ENCODE measurements at regions not wholly inside any gene's neighbourhood (a gene's known extent, or its start where the extent isn't known, plus 50 kb on each side); places are given as distances from the start of the nearest gene placed in this dataset.

DNA sequence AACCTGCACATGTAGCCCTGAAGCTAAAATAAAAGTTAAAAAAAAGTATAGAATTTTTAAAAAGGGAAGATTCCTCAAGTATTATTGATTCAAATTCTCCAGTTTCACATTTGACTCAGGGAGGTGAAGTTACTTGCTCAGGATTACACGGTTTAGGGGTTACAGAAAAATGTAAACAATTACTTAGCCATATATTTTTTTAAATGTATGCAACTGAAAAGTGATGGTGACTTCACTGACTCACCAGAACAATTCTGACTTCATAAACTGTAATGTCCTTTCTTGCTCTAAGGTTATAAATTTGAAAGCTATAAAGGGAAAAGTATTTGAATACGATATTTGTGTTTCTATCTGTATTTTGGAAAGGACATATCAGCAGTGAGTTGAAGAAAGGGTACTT is 371.2 kb downstream of the SPRY1 start:
- peaks cover 0 to 13% (median 1%) of the 10 kb centered on the region in 5 donors for H3K27me3 Mint-ChIP-seq
- no peak for ATAC-seq
- no peaks in the 10 kb centered on the region for H3K9me3 ChIP-seq (ENCODE audit: control insufficient read depth in 2 of 3, low read length in 3 of 3)
- H3K27ac ChIP-seq (ENCODE audit: low read depth, low read length) = no peak overlapping the region
- no peaks in the 10 kb centered on the region for H3K4me1 Mint-ChIP-seq
- no peaks in the 10 kb centered on the region for H3K27me3 ChIP-seq (ENCODE audit: control insufficient read depth in 2 of 2, insufficient read depth in 2 of 2, low read length in 2 of 2)
- DNase-seq = no peak
- H3K9me3 Mint-ChIP-seq = peaks cover 0 to 8% (median 0%) of the 10 kb centered on the region in 11 donors
- H3K4me3 Mint-ChIP-seq = no peak overlapping the region
- H3K4me1 ChIP-seq (ENCODE audit: control insufficient read depth in 2 of 2, insufficient read depth in 2 of 2, low read length in 2 of 2) = no peaks in the 10 kb centered on the region
- H3K27ac Mint-ChIP-seq = no peak overlapping the region
- no peaks in the 10 kb centered on the region for H3K36me3 Mint-ChIP-seq
- ChIA-PET CTCF (no interaction called here), POLR2A (no interaction called here)
- no peak overlapping the region for H3K4me3 ChIP-seq (ENCODE audit: low read length)
- no peaks in the 10 kb centered on the region for H3K36me3 ChIP-seq (ENCODE audit: control insufficient read depth in 2 of 3, insufficient read depth in 3 of 3, low read length in 3 of 3)
- intact Hi-C loops (cut with micrococcal nuclease) = loop anchor here in 1 of 2 donors (10.0 kb wide), 1 partner anchor 347 kb away; no protein-coding TSS in a partner anchor

DNA sequence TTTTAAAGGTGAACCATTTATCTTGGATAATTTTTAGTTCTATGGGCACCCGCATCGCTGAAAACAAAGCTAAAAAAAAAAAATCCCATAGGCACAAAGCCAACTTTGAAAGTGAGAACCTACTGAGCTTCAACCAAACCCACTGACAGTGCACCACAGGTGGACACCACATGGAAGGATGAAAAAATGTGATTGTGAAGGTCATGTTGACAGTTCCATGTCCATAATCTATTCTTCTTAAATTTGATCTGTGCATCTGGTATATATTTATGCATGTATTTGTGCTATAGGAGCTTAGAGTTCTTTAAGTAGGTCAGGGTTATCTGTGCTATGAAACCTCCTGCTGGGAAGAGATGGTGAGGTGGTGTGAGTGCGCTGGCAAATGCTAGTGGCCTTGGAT is 374.3 kb downstream of the SPRY1 start:
- no peaks in the 10 kb centered on the region for H3K27me3 ChIP-seq (ENCODE audit: control insufficient read depth in 2 of 2, insufficient read depth in 2 of 2, low read length in 2 of 2)
- peaks cover 0 to 4% (median 0%) of the 10 kb centered on the region in 11 donors for H3K9me3 Mint-ChIP-seq
- POLR2A ChIA-PET = no interaction called here
- H3K4me1 ChIP-seq (ENCODE audit: control insufficient read depth in 2 of 2, insufficient read depth in 2 of 2, low read length in 2 of 2) = no peaks in the 10 kb centered on the region
- intact Hi-C loops (cut with micrococcal nuclease) = loop anchor here in 1 of 2 donors (10.0 kb wide), 1 partner anchor 666 kb away; no protein-coding TSS in a partner anchor
- H3K4me3 ChIP-seq (ENCODE audit: low read length) = no peak overlapping the region
- no peak overlapping the region for H3K27ac ChIP-seq (ENCODE audit: low read depth, low read length)
- ATAC-seq (no peak), DNase-seq (no peak)
- H3K36me3 ChIP-seq (ENCODE audit: control insufficient read depth in 2 of 3, insufficient read depth in 3 of 3, low read length in 3 of 3) = no peaks in the 10 kb centered on the region
- H3K9me3 ChIP-seq (ENCODE audit: control insufficient read depth in 2 of 3, low read length in 3 of 3) = no peaks in the 10 kb centered on the region
- CTCF ChIA-PET = no interaction called here
- H3K27me3 Mint-ChIP-seq = peaks cover 0 to 11% (median 3%) of the 10 kb centered on the region in 5 donors
- H3K4me1 Mint-ChIP-seq = peaks cover 0 to 2% (median 0%) of the 10 kb centered on the region in 7 donors
- H3K27ac Mint-ChIP-seq = no peak overlapping the region
- no peaks in the 10 kb centered on the region for H3K36me3 Mint-ChIP-seq
- H3K4me3 Mint-ChIP-seq = no peak overlapping the region

DNA sequence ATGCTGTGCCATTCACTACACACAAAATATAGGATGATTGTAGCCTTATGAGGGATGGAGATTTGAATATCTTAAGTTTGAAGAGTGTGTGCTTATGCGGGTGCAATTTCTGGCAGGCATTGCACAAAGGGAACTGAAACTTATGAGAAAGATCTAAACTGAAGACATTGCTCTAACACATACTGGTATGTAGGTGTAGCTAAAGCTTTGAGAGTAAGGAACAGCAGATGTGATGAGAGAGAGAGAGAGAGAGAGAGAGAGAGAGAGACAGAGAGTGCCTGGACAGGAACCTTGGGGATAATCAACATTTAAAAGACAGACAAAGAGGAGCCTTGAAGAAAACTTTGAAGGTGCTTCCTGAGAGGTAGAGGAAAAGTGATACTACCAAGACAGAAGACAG is 379.7 kb downstream of the SPRY1 start:
- Mint-ChIP-seq H3K36me3 (no peaks in the 10 kb centered on the region), H3K4me1 (peaks cover 0 to 2% (median 0%) of the 10 kb centered on the region in 7 donors), H3K27me3 (peaks cover 0 to 8% (median 5%) of the 10 kb centered on the region in 5 donors), H3K9me3 (peaks cover 0 to 3% (median 0%) of the 10 kb centered on the region in 11 donors), H3K27ac (no peak overlapping the region), H3K4me3 (no peak overlapping the region)
- ChIA-PET POLR2A (no interaction called here), CTCF (no interaction called here)
- Histone ChIP-seq H3K27me3 (ENCODE audit: control insufficient read depth in 2 of 2, insufficient read depth in 2 of 2, low read length in 2 of 2) (no peaks in the 10 kb centered on the region), H3K4me3 (ENCODE audit: low read length) (no peak overlapping the region), H3K9me3 (ENCODE audit: control insufficient read depth in 2 of 3, low read length in 3 of 3) (no peaks in the 10 kb centered on the region), H3K4me1 (ENCODE audit: control insufficient read depth in 2 of 2, insufficient read depth in 2 of 2, low read length in 2 of 2) (no peaks in the 10 kb centered on the region), H3K27ac (ENCODE audit: low read depth, low read length) (no peak overlapping the region), H3K36me3 (ENCODE audit: control insufficient read depth in 2 of 3, insufficient read depth in 3 of 3, low read length in 3 of 3) (no peaks in the 10 kb centered on the region)
- intact Hi-C loops (cut with micrococcal nuclease) = loop anchor here in 1 of 2 donors (10.0 kb wide), 1 partner anchor 671 kb away; no protein-coding TSS in a partner anchor
- DNase-seq (no peak), ATAC-seq (no peak)

DNA sequence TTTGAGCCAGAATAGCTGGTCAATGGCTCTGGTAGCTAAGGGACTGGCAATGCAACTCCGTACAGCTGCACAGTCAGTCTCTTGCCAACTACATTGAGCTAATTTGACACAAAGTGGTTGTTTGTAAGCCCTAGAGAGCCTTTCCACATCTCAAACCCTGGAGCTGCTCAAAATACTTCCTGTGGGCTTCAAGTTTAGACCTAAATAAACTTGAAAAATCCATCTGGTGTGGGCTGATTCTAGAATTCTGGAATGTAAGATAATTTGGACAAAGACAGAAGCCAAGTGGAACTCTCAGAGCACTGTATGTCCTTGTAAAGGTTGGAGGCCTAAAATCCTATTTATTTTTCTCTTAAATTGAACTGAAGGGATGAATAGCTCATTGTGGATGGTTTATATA is 380.8 kb downstream of the SPRY1 start:
- POLR2A ChIA-PET = no interaction called here
- ATAC-seq (no peak), DNase-seq (no peak)
- peaks cover 0 to 2% (median 0%) of the 10 kb centered on the region in 7 donors for H3K4me1 Mint-ChIP-seq
- peaks cover 0 to 3% (median 0%) of the 10 kb centered on the region in 11 donors for H3K9me3 Mint-ChIP-seq
- H3K4me1 ChIP-seq (ENCODE audit: control insufficient read depth in 2 of 2, insufficient read depth in 2 of 2, low read length in 2 of 2) = no peaks in the 10 kb centered on the region
- H3K4me3 Mint-ChIP-seq = no peak overlapping the region
- H3K27me3 Mint-ChIP-seq = peaks cover 0 to 8% (median 4%) of the 10 kb centered on the region in 5 donors
- no peaks in the 10 kb centered on the region for H3K27me3 ChIP-seq (ENCODE audit: control insufficient read depth in 2 of 2, insufficient read depth in 2 of 2, low read length in 2 of 2)
- no peak overlapping the region for H3K27ac ChIP-seq (ENCODE audit: low read depth, low read length)
- no peaks in the 10 kb centered on the region for H3K36me3 ChIP-seq (ENCODE audit: control insufficient read depth in 2 of 3, insufficient read depth in 3 of 3, low read length in 3 of 3)
- H3K4me3 ChIP-seq (ENCODE audit: low read length) = no peak overlapping the region
- H3K9me3 ChIP-seq (ENCODE audit: control insufficient read depth in 2 of 3, low read length in 3 of 3) = no peaks in the 10 kb centered on the region
- intact Hi-C loops (cut with micrococcal nuclease) = loop anchor here in 1 of 2 donors (10.0 kb wide), 1 partner anchor 673 kb away; no protein-coding TSS in a partner anchor
- no peak overlapping the region for H3K27ac Mint-ChIP-seq
- CTCF ChIA-PET = no interaction called here
- no peaks in the 10 kb centered on the region for H3K36me3 Mint-ChIP-seq

DNA sequence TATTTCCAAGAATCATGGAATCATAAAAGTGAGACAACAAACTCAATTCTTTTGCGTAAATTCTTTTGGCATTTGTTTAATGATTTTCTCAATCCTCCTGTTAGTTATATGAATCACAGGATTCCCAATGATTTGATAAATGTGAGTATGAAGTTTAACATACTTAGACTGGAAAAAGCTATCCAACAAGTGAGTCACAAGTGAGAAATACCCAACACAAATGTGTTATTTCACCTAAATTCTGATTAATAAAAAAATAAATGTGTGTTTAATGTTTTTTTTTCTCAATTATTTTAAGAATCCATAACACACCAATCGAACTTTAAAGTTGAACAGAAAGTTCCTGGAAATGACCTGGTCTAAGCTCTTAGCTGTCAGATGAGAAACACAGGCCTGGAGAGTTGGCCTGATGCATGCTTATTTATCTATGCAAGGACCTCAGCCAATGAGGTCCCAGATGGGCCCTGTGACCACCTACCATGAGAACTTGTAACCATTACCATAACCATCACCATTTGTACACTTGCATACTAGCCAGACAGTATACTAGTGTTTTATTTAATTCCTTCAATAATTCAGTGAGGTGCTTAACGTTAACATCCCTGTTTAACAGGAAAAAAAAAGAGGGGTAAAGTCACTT is 386.7 kb downstream of the SPRY1 start:
- H3K4me1 Mint-ChIP-seq = no peaks in the 10 kb centered on the region
- peaks cover 0 to 5% (median 0%) of the 10 kb centered on the region in 11 donors for H3K9me3 Mint-ChIP-seq

DNA sequence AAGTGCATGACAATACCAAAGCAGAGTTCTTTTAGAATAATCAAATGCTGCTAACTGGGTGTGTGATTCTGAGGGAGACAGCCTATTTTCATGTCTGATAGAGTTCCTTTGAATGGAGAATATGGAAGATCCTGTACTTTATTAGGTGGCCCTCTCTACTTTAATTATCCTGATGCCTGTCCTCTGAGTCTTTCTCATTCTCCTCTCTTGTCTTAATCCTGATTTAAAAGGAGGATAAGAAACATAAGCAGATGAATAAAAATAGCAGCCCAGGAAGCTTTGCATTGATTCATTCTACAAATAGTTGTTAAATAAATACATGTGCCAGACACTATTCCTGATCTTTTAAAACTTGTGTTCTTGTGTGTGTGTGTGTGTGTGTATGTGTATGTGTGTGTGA is 387.3 kb downstream of the SPRY1 start:
- intact Hi-C loops (cut with micrococcal nuclease) = no loop called here
- Histone ChIP-seq H3K4me1 (ENCODE audit: control insufficient read depth in 2 of 2, insufficient read depth in 2 of 2, low read length in 2 of 2) (no peaks in the 10 kb centered on the region), H3K36me3 (ENCODE audit: control insufficient read depth in 2 of 3, insufficient read depth in 3 of 3, low read length in 3 of 3) (no peaks in the 10 kb centered on the region), H3K4me3 (ENCODE audit: low read length) (no peak overlapping the region), H3K27ac (ENCODE audit: low read depth, low read length) (no peak overlapping the region), H3K9me3 (ENCODE audit: control insufficient read depth in 2 of 3, low read length in 3 of 3) (no peaks in the 10 kb centered on the region), H3K27me3 (ENCODE audit: control insufficient read depth in 2 of 2, insufficient read depth in 2 of 2, low read length in 2 of 2) (no peaks in the 10 kb centered on the region)
- ATAC-seq = no peak
- Mint-ChIP-seq H3K27me3 (peaks cover 0 to 4% (median 0%) of the 10 kb centered on the region in 5 donors), H3K4me1 (no peaks in the 10 kb centered on the region), H3K9me3 (peaks cover 0 to 5% (median 0%) of the 10 kb centered on the region in 11 donors), H3K4me3 (no peak overlapping the region), H3K27ac (no peak overlapping the region), H3K36me3 (no peaks in the 10 kb centered on the region)
- CTCF ChIA-PET = no interaction called here
- DNase-seq = no peak
- POLR2A ChIA-PET = no interaction called here

More for the DNA sequence above, 386.7 kb downstream of the SPRY1 start:
- ChIA-PET POLR2A (no interaction called here), CTCF (no interaction called here)
- Mint-ChIP-seq H3K4me3 (no peak overlapping the region), H3K27me3 (peaks cover 0 to 4% (median 0%) of the 10 kb centered on the region in 5 donors), H3K27ac (no peak overlapping the region), H3K36me3 (no peaks in the 10 kb centered on the region)
- no peaks in the 10 kb centered on the region for H3K4me1 ChIP-seq (ENCODE audit: control insufficient read depth in 2 of 2, insufficient read depth in 2 of 2, low read length in 2 of 2)
- H3K9me3 ChIP-seq (ENCODE audit: control insufficient read depth in 2 of 3, low read length in 3 of 3) = no peaks in the 10 kb centered on the region
- no peak overlapping the region for H3K4me3 ChIP-seq (ENCODE audit: low read length)
- ATAC-seq = no peak
- DNase-seq = no peak
- H3K27me3 ChIP-seq (ENCODE audit: control insufficient read depth in 2 of 2, insufficient read depth in 2 of 2, low read length in 2 of 2) = no peaks in the 10 kb centered on the region
- H3K36me3 ChIP-seq (ENCODE audit: control insufficient read depth in 2 of 3, insufficient read depth in 3 of 3, low read length in 3 of 3) = no peaks in the 10 kb centered on the region
- no peak overlapping the region for H3K27ac ChIP-seq (ENCODE audit: low read depth, low read length)
- intact Hi-C loops (cut with micrococcal nuclease) = no loop called here

DNA sequence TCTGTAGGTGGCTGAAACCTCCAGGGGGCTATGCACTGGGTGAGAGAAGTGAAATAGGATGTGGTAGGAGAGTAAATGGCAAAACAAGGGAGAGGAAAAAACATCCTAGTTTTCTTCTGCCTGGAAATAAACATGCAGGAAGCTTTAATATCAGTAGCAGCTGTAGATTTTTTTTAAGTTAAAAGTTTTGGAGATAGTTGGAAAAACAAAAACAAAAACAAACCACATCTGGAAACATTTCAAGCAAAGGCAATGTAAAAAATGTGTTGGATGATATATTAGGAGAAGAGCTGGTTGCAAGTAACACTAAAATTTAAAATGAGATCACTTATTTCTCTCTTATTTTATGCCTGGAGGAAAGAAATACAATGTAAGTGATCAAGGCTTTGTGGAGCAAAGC is 388.0 kb downstream of the SPRY1 start:
- H3K4me3 Mint-ChIP-seq = no peak overlapping the region
- ChIA-PET POLR2A (no interaction called here), CTCF (no interaction called here)
- H3K27ac ChIP-seq (ENCODE audit: low read depth, low read length) = no peak overlapping the region
- no peak for DNase-seq
- H3K27me3 ChIP-seq (ENCODE audit: control insufficient read depth in 2 of 2, insufficient read depth in 2 of 2, low read length in 2 of 2) = no peaks in the 10 kb centered on the region
- H3K4me3 ChIP-seq (ENCODE audit: low read length) = no peak overlapping the region
- no peaks in the 10 kb centered on the region for H3K4me1 Mint-ChIP-seq
- ATAC-seq = no peak
- H3K4me1 ChIP-seq (ENCODE audit: control insufficient read depth in 2 of 2, insufficient read depth in 2 of 2, low read length in 2 of 2) = no peaks in the 10 kb centered on the region
- no peaks in the 10 kb centered on the region for H3K36me3 Mint-ChIP-seq
- H3K9me3 ChIP-seq (ENCODE audit: control insufficient read depth in 2 of 3, low read length in 3 of 3) = no peaks in the 10 kb centered on the region
- intact Hi-C loops (cut with micrococcal nuclease) = no loop called here
- H3K36me3 ChIP-seq (ENCODE audit: control insufficient read depth in 2 of 3, insufficient read depth in 3 of 3, low read length in 3 of 3) = no peaks in the 10 kb centered on the region
- peaks cover 0 to 2% (median 0%) of the 10 kb centered on the region in 11 donors for H3K9me3 Mint-ChIP-seq
- peaks cover 0 to 4% (median 0%) of the 10 kb centered on the region in 5 donors for H3K27me3 Mint-ChIP-seq
- no peak overlapping the region for H3K27ac Mint-ChIP-seq

Measured in naive thymus-derived CD4-positive, alpha-beta T cell (primary cell).